ENCODE measurements at regions not wholly inside any gene's neighbourhood (a gene's known extent, or its start where the extent isn't known, plus 50 kb on each side); places are given as distances from the start of the nearest gene placed in this dataset.
"Not testable (repeated sequence)": the region's sequence is repeated elsewhere in the genome, so short reads cannot be mapped to it uniquely, and the experiment has no call there.

DNA sequence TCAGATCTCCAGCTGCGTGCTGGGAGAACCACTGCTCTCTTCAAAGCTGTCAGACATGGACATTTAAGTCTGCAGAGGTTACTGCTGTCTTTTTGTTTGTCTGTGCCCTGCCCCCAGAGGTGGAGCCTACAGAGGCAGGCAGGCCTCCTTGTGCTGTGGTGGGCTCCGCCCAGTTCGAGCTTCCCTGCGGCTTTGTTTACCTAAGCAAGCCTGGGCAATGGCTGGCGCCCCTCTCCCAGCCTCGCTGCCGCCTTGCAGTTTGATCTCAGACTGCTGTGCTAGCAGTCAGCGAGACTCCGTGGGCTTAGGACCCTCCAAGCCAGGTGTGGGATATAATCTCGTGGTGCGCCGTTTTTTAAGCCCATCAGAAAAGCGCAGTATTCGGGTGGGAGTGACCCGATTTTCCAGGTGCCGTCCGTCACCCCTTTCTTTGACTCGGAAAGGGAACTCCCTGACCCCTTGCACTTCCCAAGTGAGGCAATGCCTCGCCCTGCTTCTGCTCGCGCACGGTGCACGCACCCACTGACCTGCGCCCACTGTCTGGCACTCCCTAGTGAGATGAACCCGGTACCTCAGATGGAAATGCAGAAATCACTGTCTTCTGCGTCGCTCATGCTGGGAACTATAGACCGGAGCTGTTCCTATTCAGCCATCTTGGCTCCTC is 189.6 kb upstream of the MAD2L1 start:
- DNase-seq (ENCODE audit: low read depth); in situ Hi-C loops (cut with HindIII; ENCODE audit: low pct_unique_long_range_greater_than_20kb, low sequenced_read_pairs): not testable (repeated sequence)

DNA sequence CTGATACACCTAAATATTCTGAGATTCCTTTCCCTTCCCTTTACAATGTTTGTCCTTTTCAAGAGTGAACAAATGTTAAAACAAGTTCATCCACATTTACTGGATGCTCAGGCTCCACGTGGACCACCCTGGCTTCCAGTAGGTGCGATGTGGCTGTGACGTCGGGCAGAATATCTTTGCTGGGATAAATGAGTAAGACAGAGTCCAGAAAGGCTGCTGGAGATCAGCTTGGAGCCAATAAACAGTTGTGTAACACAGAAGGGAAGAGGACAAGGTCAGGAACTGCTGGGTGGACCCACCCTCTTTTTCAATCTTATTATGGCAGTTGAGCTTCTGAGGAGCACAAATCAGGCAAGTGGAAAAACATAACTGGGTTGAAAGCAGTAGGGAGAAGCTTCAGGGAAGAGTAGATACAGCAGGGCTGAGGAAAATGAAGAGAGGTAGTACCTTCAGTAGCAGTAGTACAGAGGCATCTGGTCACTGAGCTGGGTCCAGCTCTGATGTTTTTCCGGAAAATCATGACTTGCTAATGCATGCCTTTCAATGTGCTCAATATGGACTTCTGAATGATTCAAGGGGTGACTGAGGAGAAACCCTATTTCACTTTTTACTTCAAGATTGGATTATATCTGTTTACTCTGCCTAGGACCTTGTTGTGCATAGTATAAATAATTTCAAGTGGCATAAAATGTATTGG is 171.8 kb upstream of the MAD2L1 start:
- in situ Hi-C loops (cut with HindIII; ENCODE audit: low pct_unique_long_range_greater_than_20kb, low sequenced_read_pairs): no loop called here
- DNase-seq (ENCODE audit: low read depth): no peak

DNA sequence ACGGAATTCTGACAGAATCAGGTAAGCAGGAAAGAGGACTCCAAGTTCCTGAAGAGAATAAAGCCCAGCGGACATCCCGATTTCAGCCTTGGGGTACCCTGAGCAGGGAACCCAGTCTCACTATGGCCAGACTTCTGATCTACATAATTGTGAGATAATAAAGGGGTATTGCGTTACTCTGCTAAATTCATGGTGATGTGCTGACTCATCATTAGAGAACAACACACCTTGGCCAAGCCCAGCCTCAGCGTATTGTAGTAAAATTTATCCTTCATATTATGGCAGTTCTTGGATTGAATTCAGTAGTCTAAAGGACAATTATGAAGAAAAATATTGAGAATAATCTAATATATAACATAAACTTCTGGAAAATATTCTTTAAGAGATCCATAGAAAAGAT is 170.2 kb upstream of the MAD2L1 start:
- DNase-seq (ENCODE audit: low read depth): no peak
- in situ Hi-C loops (cut with HindIII; ENCODE audit: low pct_unique_long_range_greater_than_20kb, low sequenced_read_pairs): no loop called here

DNA sequence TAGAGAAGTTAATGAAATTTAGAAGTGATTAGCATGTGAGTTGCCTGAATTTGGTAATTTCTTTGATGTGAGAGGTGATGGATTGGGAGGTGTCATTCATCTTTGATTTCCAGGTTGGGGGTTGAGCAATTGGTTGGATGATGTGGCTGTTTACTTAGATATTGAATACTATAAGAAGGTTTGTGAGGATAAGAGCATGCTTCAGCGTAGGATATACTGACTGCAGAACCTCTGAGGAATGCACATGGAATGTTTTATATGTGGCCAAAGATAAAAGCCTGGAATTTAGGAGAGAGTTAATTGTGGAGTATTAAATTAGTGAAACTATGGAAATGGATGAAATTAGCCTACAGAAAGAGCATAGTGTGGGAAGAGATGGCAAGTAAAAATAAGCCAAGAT is 165.4 kb upstream of the MAD2L1 start:
- in situ Hi-C loops (cut with HindIII; ENCODE audit: low pct_unique_long_range_greater_than_20kb, low sequenced_read_pairs): no loop called here
- DNase-seq (ENCODE audit: low read depth): no peak

DNA sequence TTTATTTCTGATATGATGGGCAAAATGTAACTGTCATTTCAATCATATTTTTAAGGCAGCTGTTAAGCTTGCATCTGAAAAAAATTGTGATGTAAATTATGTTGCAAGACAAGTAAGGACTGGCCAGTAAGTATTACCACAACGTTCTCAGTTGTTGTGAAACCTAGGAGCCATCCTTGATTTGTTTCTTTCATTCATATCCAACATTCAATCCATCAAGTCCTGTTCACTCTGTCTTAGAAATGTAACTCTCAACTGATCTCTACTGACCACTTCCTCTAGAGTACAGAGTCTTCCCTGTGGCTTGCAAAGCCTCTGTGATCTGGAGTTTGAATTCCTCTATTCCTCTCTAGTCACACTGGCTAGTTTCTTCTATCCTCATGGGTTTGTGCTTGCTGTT is 161.4 kb upstream of the MAD2L1 start:
- in situ Hi-C loops (cut with HindIII; ENCODE audit: low pct_unique_long_range_greater_than_20kb, low sequenced_read_pairs): no loop called here
- no peak for DNase-seq (ENCODE audit: low read depth)

DNA sequence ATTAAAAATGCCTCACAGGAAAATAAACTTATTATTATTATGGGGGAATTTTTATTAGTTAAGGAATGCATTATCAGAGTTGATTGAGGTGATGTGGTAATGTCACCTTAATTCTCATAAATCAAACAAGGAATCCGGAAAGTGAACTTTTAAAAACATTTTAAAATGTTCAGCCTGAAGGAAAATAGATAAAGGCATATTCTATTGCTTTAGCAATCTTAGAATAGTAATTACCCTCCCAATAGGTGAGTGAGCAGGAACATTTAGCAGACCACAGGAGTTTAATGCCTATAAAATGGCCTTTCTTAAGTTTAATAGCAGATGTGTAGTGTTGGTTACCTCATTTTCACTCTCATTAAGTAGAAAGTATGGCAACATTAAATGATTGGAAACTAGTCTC is 160.9 kb upstream of the MAD2L1 start:
- in situ Hi-C loops (cut with HindIII; ENCODE audit: low pct_unique_long_range_greater_than_20kb, low sequenced_read_pairs): no loop called here
- no peak for DNase-seq (ENCODE audit: low read depth)

DNA sequence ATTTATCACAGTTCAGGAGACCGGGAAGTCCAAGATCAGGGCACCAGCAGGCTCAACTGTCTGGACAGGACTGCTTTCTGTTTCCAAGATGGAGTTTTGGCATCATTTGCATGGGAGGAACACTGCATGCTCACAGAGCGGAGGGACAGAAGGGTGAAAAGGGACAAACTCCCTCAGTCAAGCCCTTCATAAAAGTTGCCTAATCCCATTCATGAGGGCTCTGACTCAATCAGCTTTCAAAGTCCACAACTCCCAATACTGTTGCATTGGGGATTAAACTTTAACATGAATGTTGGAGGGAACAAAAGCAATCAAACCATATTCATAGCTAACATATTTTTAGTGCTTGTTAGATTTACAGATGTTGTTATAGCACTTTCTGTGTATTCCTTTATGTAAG is 158.9 kb upstream of the MAD2L1 start:
- in situ Hi-C loops (cut with HindIII; ENCODE audit: low pct_unique_long_range_greater_than_20kb, low sequenced_read_pairs): no loop called here
- DNase-seq (ENCODE audit: low read depth): no peak

DNA sequence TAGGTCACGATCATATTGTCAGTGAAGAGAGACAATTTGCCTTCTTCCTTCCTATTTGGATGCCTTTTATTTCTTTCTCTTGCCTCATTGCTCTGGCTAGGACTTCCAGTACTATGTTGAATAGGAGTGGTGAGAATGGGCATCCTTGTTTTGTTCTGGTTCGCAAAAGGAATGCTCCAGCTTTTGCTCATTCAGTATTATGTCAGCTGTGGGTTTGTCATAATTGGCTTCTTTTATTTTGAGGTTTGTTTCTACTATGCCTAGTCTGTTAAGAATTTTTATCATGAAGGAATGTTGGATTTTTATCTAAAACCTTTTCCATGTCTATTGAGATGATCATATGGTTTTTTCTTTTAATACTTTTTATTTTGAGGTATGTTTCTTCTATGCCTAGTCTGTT is 152.3 kb upstream of the MAD2L1 start:
- in situ Hi-C loops (cut with HindIII; ENCODE audit: low pct_unique_long_range_greater_than_20kb, low sequenced_read_pairs): no loop called here
- no peak for DNase-seq (ENCODE audit: low read depth)

DNA sequence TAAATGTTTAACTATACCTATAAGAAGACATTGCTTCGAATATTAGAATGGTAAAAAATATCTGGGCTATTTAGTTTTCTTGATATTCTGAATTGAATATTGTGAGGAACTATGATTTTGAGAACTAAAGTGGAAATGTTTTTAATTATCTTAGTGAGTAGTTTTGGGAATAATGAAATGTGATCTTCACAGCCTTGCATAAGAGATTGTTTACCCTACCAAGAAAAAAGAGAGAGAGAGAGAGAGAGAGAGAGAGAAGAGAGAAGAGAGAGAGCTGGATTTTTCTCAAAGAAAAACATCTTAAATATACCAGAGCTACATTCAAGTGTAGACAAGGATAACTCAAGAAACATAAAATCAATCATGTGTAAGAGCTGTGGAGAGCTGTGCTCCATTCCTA is 148.7 kb upstream of the MAD2L1 start:
- in situ Hi-C loops (cut with HindIII; ENCODE audit: low pct_unique_long_range_greater_than_20kb, low sequenced_read_pairs): no loop called here

DNA sequence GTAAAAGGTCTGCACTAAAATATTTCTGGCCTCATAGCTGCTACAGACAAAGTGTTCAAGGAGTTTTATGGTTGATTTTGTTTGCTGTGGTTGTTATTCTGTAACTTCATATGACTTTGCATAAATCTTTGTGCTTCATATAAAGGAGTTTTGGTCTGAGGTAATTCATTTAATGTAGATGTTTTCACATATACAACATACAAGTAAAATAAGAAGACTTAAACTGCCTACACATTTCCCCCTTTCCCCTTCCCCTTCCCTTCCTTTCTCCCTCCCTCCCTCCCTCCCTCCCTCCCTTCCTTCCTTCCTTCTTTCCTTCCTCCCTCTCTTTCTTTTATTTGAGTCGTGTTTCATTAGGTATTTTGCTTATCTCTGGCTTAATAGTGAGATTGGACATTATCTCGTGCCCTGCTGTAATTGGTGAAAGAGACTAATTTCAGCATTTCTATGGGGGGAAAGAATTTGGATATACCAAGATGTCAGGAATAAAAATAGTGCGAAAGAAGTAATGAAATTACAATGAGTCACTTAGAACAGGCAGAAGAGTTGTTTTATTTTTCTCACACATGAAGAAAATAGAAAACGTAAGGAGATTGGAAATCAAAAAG is 144.9 kb upstream of the MAD2L1 start:
- in situ Hi-C loops (cut with HindIII; ENCODE audit: low pct_unique_long_range_greater_than_20kb, low sequenced_read_pairs): no loop called here
- DNase-seq (ENCODE audit: low read depth): no peak

More for the DNA sequence above, 148.7 kb upstream of the MAD2L1 start:
- DNase-seq (ENCODE audit: low read depth): no peak

DNA sequence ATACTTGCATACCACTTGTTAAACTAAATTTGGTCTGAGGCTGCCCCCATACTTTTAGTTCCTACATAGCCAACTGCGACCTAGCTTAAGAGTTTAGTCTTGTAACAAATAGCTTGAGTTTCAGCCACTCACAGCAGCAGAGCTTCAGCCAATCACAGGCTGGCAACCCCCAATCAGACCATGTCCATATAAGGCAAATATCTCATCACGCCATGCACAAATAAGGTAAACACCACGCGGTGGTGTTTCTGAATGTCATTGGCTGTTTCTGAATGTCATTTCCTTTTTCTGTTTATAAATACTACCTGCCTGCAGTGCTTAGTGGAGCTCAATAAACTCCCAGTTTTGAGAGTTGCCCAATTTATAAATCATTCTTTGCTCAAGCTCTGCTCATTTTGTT is 143.1 kb upstream of the MAD2L1 start:
- in situ Hi-C loops (cut with HindIII; ENCODE audit: low pct_unique_long_range_greater_than_20kb, low sequenced_read_pairs): no loop called here
- DNase-seq (ENCODE audit: low read depth): no peak

DNA sequence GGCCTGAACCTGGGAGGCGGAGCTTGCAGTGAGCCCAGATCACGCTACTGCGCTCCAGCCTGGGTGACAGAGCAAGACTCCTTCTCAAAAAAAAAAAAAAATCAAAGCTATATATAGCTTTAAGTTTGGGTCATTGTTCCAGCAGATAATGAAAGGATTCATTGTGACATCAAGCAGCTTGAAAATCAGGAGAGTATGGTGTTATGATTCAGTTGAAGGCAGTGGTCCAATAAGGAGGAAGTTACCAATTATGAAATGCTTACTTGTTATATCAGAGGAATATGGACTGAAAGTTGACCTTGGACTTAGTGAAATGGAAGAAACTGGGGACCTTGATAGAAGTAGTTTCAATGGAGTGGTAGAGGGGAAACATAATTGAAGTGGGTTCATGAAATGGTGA is 140.4 kb upstream of the MAD2L1 start:
- no peak for DNase-seq (ENCODE audit: low read depth)
- in situ Hi-C loops (cut with HindIII; ENCODE audit: low pct_unique_long_range_greater_than_20kb, low sequenced_read_pairs): no loop called here

DNA sequence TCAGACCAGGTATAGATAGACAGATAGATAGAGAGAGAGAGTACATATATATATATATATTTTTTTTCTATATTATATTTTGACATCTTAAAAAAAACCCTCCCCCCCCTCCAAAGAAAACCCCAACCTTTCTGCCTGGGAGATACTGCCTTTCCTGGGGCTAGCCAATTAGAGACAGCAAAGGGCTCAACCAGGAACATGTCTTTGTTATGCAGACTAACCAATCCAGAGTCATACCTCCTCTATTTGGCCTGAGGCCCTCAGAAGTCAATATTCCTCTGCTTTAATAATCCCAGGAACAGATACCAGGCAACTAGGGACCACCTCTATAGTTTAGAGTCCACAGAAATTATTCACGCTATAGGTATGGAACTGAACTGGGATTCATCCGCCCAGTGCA is 135.6 kb upstream of the MAD2L1 start:
- in situ Hi-C loops (cut with HindIII; ENCODE audit: low pct_unique_long_range_greater_than_20kb, low sequenced_read_pairs): no loop called here
- no peak for DNase-seq (ENCODE audit: low read depth)

DNA sequence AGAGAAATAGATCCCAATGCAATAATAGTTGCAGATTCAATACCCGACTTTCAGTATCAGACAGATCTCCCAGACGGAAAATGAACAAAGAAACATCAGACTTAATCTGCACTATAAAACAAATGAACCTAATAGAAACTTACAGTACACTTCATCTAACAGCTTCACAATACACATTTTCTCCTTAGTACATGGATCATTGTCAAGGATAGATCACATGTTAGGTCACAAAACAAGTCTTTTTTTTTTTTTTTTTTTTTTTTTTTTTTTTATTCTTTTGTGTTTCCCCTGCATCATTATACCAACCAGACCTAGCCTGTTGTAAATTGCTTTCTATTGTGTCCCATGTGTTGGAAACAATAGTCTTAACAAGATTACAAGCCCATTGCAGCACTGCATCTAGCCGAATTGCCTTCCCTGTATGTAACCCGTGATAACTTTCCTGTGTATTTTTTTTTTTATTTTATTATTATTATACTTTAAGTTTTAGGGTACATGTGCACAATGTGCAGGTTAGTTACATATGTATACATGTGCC is 134.0 kb upstream of the MAD2L1 start:
- not testable (repeated sequence) for DNase-seq (ENCODE audit: low read depth)

DNA sequence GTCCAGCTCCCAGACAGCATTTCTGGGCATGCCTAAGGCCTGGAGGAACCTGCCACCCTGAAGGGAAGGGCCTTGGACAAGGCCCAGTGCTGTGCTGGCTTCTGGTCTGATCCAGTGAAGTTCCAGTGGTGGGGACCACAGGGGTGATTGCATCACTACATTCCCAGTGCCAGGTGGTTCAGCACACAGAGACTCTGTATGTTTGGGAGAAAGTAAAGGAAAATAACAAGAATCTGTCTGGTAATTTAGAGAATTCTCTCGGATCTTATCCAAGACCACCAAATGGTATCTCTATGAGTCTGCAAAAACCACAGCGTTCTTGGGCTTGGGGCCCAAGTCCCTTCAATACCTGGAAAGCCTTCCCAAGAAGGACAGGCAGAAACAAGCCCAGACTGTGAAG is 131.8 kb upstream of the MAD2L1 start:
- in situ Hi-C loops (cut with HindIII; ENCODE audit: low pct_unique_long_range_greater_than_20kb, low sequenced_read_pairs): no loop called here
- DNase-seq (ENCODE audit: low read depth): no peak

More for the DNA sequence above, 134.0 kb upstream of the MAD2L1 start:
- in situ Hi-C loops (cut with HindIII; ENCODE audit: low pct_unique_long_range_greater_than_20kb, low sequenced_read_pairs): not testable (repeated sequence)

DNA sequence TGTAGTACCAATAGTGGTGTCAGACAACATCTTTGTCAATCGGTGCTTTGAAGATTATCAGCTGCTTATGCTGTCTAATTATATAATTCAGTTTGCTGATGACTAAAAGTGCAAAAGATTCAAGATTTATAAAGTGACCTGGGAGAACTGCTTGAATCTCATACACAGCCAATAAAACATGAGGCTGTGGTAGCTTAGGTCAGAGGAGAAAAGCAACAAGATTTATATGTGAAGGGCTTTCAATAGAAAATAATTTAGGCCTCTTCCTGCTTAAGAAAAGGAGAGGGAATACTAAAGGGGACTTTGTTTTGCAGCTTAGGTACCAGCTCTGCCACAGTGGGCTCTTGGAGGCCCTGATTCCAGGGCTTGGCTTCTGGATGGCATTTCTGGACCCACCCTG is 111.0 kb upstream of the MAD2L1 start:
- in situ Hi-C loops (cut with HindIII; ENCODE audit: low pct_unique_long_range_greater_than_20kb, low sequenced_read_pairs): no loop called here
- DNase-seq (ENCODE audit: low read depth): no peak

DNA sequence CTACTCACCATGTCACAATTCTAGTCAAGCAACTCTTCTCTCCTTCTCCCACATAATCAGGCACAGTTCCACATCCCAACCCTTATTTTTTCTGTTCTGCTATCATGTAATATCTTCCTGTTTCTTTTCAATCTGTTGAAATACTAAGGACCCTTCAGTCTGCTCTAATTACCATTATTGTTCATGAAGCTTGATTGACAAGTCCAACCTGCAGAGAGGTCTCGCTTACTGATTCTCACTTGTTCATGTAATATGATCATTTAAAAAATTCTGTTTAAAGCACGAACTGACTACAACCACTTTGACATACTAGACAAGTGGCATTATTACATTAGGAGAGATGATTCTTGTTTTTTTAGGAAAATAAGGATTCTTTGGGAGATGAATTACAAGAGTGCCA is 108.6 kb upstream of the MAD2L1 start:
- DNase-seq (ENCODE audit: low read depth): no peak
- in situ Hi-C loops (cut with HindIII; ENCODE audit: low pct_unique_long_range_greater_than_20kb, low sequenced_read_pairs): no loop called here

DNA sequence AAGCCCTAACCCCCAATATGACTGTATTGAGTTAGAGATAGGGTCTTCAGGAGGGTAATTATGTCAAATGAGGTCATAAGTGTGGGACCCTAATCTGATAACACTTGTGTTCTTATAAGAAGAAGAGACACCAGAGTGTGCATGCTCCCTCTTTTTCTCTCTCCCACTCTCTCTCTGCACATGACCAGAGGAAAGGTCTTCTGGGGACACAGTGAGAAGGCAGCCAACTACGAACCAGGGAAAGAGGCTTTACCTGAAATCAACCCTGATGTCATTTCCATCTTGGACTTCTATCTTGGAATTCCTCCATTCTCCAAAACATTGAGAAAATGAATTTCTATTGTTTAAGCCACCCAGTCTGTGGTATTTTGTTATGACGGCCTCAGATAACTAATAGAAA is 97.2 kb upstream of the MAD2L1 start:
- no peak for DNase-seq (ENCODE audit: low read depth)
- in situ Hi-C loops (cut with HindIII; ENCODE audit: low pct_unique_long_range_greater_than_20kb, low sequenced_read_pairs): no loop called here

DNA sequence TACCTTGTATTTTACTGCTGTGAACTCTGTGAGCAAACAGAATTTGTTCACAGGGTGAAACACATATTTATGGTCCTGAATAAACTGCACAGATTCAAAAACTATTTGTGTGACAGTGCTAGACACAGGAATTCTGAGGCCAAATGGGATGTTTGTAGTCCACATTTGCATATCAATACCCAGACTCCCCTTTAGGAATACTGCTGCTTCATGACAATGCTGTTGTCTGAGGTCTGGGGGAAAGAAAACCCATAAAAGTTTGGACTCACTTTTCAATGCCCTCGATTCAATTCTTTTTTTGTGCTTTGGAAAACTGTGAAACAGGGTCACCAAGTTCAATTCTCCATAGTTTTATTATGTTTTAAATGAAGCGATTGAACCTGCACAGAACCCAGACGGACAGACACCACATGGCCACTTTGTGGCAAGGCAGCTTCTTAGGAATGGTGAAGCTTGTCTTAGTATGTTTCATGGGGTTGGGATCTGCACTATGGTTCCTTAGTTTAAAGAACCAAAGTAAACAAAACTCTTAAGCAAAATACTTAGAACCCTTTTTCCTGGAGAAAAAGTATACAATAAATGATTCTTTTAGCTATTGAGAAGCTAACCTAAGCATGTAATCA is 92.3 kb upstream of the MAD2L1 start:
- no peak for DNase-seq (ENCODE audit: low read depth)
- in situ Hi-C loops (cut with HindIII; ENCODE audit: low pct_unique_long_range_greater_than_20kb, low sequenced_read_pairs): no loop called here
